Stomach (tissue), 8 donors: ENCODE measurements at regions not wholly inside any gene's neighbourhood (a gene's known extent, or its start where the extent isn't known, plus 50 kb on each side); places are given as distances from the start of the nearest gene placed in this dataset.

ENCODE experiments used
- DNase-seq, 2 donors: peaks; one replicate each; pipeline versions ENCODE4 v3.0.0 to v3.0.0-alpha.2; 2013 to 2019
- H3K27ac ChIP-seq, 5 donors: fragments of 200-600 bp in 4 of 5; sonication (generic) in 4 of 5; one replicate each; pipeline ENCODE4 v1.5.1; 2013 to 2019; ENCODE audit warnings: mild to moderate bottlenecking in 1 of 5, moderate library complexity in 1 of 5
- H3K27me3 ChIP-seq, 3 donors: fragments of 200-600 bp; sonication (generic); one replicate each; pipeline ENCODE4 v1.5.1; 2017 to 2019; ENCODE audit warnings: mixed run types in 1 of 3
- H3K36me3 ChIP-seq, 4 donors: fragments of 200-600 bp; sonication (generic); 1 replicate in 3 of 4; 2 replicates in 1 of 4; pipeline ENCODE4 v1.5.1; 2016 to 2019
- H3K4me1 ChIP-seq, 4 donors: fragments of 200-600 bp; sonication (generic); one replicate each; pipeline ENCODE4 v1.5.1; 2016 to 2019
- H3K4me3 ChIP-seq, 4 donors: fragments of 200-600 bp; sonication (generic) in 3 of 4; one replicate each; pipeline ENCODE4 v1.5.1; 2016 to 2019; ENCODE audit warnings: mild to moderate bottlenecking in 1 of 4
- H3K9me3 ChIP-seq, 4 donors: fragments of 200-600 bp; sonication (generic); one replicate each; pipeline ENCODE4 v1.5.1; 2016 to 2019
- CTCF ChIP-seq, 7 experiments: fragments of 450-650 bp in 4 of 7; fragments of 200-600 bp in 3 of 7; sonication (generic) in 3 of 7; IDR thresholded peaks; one replicate each; pipeline ENCODE4 v1.5.1; 2016 to 2019; ENCODE audit warnings: antibody characterized with exemption in 7 of 7, control low read depth in 2 of 7, mild to moderate bottlenecking in 1 of 7
- EP300 ChIP-seq: sonication (generic); formaldehyde crosslinking; IDR thresholded peaks from one replicate; pipeline ENCODE4 v1.6.1; 2017; ENCODE audit warnings: antibody characterized with exemption
- POLR2A ChIP-seq, 4 donors: fragments of 450-650 bp; IDR thresholded peaks; one replicate each; pipeline ENCODE4 v1.6.1; 2016; ENCODE audit warnings: antibody characterized with exemption in 4 of 4, control low read depth in 2 of 4, mild to moderate bottlenecking in 1 of 4, moderate library complexity in 1 of 4
- POLR2AphosphoS5 ChIP-seq, 3 donors: sonication (generic); formaldehyde crosslinking; IDR thresholded peaks; one replicate each; pipeline ENCODE4 v1.6.1; 2016; ENCODE audit warnings: antibody characterized with exemption in 3 of 3
- WGBS, 5 donors: extraction: QIAGEN DNeasy Blood & Tissue Kit in 3 of 5; methylation state at CpG; one replicate each; pipeline versions ENCODE4 v1.1.5 to v1.1.7; 2013 to 2018; 5-methylcytosine and 5-hydroxymethylcytosine counted together
- intact Hi-C: fragments of 100-400 bp; cut with DNase I; formaldehyde crosslinking; loops from one replicate; pipeline ENCODE4 v1.15.1; 2023; ENCODE audit warnings: low total_unique reads
- donor health status: healthy with polysubstance abuse.
- donor health status: Bipolar disorder and iron deficiency.
- donor health status: healthy.

GRCh38 chr12:105479710-105480109 is 149.2 kb downstream of the C12orf75 start:
- no peaks in the 10 kb centered on the region for H3K36me3 ChIP-seq
- WGBS, 5 donors, result 53 to 69% (median 67%) methylated on average over 1 of the region's 1 CpG
- H3K4me3 ChIP-seq, result no peak overlapping the region
- H3K27ac ChIP-seq, result no peak overlapping the region
- intact Hi-C loops, result no loop called here
- H3K9me3 ChIP-seq, result no peaks in the 10 kb centered on the region
- TF ChIP-seq CTCF (IDR thresholded peaks at IDR 0.05) (no peak), POLR2AphosphoS5 (IDR thresholded peaks at IDR 0.05) (no peak)
- H3K4me1 ChIP-seq, result no peaks in the 10 kb centered on the region
- H3K27me3 ChIP-seq, result no peaks in the 10 kb centered on the region
- DNase-seq, result no peak

GRCh38 chr12:105480162-105480561 is 149.7 kb downstream of the C12orf75 start:
- H3K4me1 ChIP-seq, result no peaks in the 10 kb centered on the region
- H3K9me3 ChIP-seq, result no peaks in the 10 kb centered on the region
- no peaks in the 10 kb centered on the region for H3K27me3 ChIP-seq
- no peak for DNase-seq
- intact Hi-C loops, result no loop called here
- no peak overlapping the region for H3K4me3 ChIP-seq
- WGBS, 5 donors, result 44 to 83% (median 68%) methylated on average over 2 of the region's 2 CpGs
- H3K27ac ChIP-seq, result no peak overlapping the region
- TF ChIP-seq POLR2A (IDR thresholded peaks at IDR 0.05), result no peak
- no peak for TF ChIP-seq CTCF (IDR thresholded peaks at IDR 0.05)
- no peak for TF ChIP-seq EP300
- no peaks in the 10 kb centered on the region for H3K36me3 ChIP-seq

- WGBS, 5 donors, result 84 to 88% (median 85%) methylated on average over 8 of the region's 8 CpGs
- no peak for DNase-seq
- H3K4me3 ChIP-seq, result no peak overlapping the region
- no peak overlapping the region for H3K27ac ChIP-seq
- no peaks in the 10 kb centered on the region for H3K4me1 ChIP-seq
- H3K27me3 ChIP-seq, result no peaks in the 10 kb centered on the region
- TF ChIP-seq CTCF (IDR thresholded peaks at IDR 0.05) (no peak), POLR2AphosphoS5 (IDR thresholded peaks at IDR 0.05) (no peak), POLR2A (IDR thresholded peaks at IDR 0.05) (no peak), EP300 (no peak)
- H3K9me3 ChIP-seq, result no peaks in the 10 kb centered on the region
- intact Hi-C loops, result no loop called here
- no peaks in the 10 kb centered on the region for H3K36me3 ChIP-seq
These were observed 151.2 kb downstream of the C12orf75 start for GRCh38 chr12:105481392-105482300.

- intact Hi-C loops, result no loop called here
- WGBS, 5 donors, result 46 to 64% (median 55%) methylated on average over 1 of the region's 1 CpG
These were observed 152.5 kb downstream of the C12orf75 start for GRCh38 chr12:105482951-105483350.

More at GRCh38 chr12:105482951-105483350, 152.5 kb downstream of the C12orf75 start:
- no peak for DNase-seq
- no peaks in the 10 kb centered on the region for H3K9me3 ChIP-seq
- no peaks in the 10 kb centered on the region for H3K4me1 ChIP-seq
- H3K4me3 ChIP-seq, result no peak overlapping the region
- no peaks in the 10 kb centered on the region for H3K27me3 ChIP-seq
- no peak overlapping the region for H3K27ac ChIP-seq
- no peaks in the 10 kb centered on the region for H3K36me3 ChIP-seq
- no peak for TF ChIP-seq POLR2A (IDR thresholded peaks at IDR 0.05)
- no peak for TF ChIP-seq EP300
- no peak for TF ChIP-seq CTCF (IDR thresholded peaks at IDR 0.05)
- TF ChIP-seq POLR2AphosphoS5 (IDR thresholded peaks at IDR 0.05), result no peak
